HG03378 (cell line): ENCODE measurements at regions not wholly inside any gene's neighbourhood (a gene's known extent, or its start where the extent isn't known, plus 50 kb on each side); places are given as distances from the start of the nearest gene placed in this dataset.
"Not testable (repeated sequence)": the region's sequence is repeated elsewhere in the genome, so short reads cannot be mapped to it uniquely, and the experiment has no call there.

Experiments
- ATAC-seq: cut with Tn5 transposase; IDR thresholded peaks from one replicate; pipeline ENCODE4 v1.9.1; 2021; ENCODE audit warnings: mild to moderate bottlenecking, moderate library complexity; ENCODE audit not compliant: unreplicated experiment

GRCh38 chr21:17393413-17393812, 119.4 kb upstream of the CXADR start:
- ATAC-seq: no peak

GRCh38 chr21:17396948-17397347, 115.9 kb upstream of the CXADR start:
- ATAC-seq: no peak

DNA sequence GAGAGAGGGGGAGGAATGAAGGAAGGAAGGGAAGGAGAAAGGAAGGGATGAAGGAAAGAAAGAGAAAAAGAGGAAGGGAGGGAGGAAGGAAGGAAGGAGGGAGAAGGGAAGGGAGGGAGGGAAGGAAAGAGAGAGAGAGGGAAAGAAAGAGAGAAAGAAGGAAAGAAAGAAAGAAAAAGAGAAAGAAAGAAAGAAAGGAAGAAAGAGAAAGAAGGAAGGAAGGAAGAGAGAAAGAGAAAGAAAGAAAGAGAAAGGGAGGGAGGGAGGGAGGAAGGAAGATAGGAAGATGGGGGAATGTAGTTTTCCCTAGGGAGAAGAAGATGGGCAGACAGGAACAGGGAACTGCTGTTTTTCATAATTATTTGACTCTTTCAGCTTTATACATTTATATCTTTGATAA, 115.1 kb upstream of the CXADR start:
- no peak for ATAC-seq

GRCh38 chr21:17398954-17399353, 113.9 kb upstream of the CXADR start:
- not testable (repeated sequence) for ATAC-seq

- no peak for ATAC-seq
Measured at GRCh38 chr21:17402937-17403336, 109.9 kb upstream of the CXADR start.

GRCh38 chr21:17406202-17406601, 106.6 kb upstream of the CXADR start:
- ATAC-seq: no peak

- no peak for ATAC-seq
Measured at GRCh38 chr21:17414766-17415165, 98.1 kb upstream of the CXADR start.

DNA sequence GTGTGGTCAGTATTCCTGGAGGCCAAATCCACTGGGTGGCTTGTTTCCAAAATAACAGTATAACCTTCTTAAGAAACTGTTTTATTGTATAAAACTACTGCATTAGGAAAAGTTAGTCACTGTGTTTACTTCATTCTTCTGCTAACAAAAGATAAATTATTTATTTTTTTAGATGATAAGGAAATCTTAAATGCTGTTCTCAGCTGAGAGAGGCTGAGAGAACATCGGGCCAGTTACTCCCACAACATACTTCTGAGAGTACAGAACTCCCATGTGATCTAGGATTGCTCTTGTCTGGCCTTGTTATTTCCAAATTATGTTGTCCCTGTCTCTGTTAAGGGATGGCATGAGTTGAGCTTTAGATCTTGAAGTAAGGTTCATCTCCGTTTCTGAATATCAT, 96.7 kb upstream of the CXADR start:
- no peak for ATAC-seq

DNA sequence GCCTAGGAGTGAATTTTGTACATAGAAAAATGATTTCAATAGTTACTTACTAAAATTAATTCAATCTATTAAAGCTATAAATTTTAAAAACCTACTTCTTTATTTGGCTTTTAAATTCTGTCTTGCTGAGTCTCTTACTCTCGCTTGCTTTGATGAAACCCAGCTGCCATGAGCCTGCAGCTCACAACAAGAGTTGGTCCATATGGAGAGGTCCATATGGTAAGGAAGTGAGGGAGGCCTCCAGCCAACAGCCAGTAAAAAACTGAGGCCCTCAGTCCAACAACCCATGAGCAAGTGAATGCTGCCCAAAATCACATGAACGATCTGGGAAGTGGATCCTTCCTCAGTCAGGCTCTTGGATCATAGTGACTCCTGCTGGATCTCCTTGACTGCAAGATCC, 89.9 kb upstream of the CXADR start:
- no peak for ATAC-seq

DNA sequence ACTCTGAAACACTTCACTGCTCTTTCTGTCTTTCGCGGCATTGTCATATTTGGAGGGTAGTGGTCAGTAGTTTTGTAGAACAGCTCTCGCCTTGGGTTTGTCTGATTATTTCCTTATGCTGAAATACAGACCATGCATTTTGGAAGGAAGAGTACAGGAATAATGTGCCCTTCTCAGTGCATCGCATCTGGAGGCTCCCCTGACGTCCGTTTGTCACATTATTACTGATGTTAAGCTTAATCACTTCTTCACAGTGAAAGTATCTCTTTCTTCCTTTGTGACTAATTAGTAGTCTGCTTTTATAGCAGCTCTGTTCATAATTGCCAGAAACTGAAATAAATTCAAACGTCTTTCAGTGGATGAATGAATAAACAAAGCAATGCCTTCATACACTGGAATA, 85.7 kb upstream of the CXADR start:
- ATAC-seq: no peak

- ATAC-seq: peak; percentile 96
Measured at GRCh38 chr21:17427831-17428483, 84.9 kb upstream of the CXADR start.

DNA sequence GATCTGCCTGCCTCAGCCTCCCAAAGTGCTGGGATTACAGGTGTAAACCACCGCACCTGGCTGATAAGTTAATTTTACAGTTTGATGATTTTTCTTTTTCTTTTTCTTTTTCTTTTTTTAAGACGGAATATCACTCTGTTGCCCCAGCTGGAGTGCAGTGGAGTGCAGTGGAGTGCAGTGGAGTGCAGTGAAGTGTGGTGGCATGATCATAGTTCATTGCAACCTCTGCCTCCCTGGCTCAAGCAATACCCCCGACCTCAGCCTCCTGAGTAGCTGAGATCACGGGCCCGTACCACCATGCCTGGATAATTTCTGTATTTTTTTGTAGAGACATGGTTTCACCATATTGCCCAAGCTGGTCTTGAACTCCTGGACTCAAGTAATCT, 84.4 kb upstream of the CXADR start:
- peak; percentile 69 for ATAC-seq

GRCh38 chr21:17428980-17429379, 83.9 kb upstream of the CXADR start:
- no peak for ATAC-seq

DNA sequence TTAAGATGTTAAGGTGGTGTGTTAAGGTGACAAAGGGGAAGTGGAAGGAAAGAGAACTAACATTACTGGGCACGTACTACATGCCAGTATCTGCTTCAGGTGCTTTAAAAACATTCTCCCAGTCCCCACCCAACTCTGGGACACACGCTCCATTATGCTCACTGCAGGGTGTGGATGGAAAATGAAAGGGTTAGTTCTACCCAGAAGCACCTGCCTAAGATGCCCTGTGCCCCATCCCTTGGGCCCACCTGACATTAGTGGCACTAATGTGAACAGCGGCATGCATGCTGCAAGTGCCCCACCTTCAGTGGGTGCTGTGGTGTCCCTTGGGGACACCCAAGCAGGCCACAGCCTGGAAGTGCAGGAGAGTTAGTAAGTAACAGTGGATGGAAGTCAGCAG, 82.9 kb upstream of the CXADR start:
- ATAC-seq: no peak

- no peak for ATAC-seq
Measured at GRCh38 chr21:17432732-17433057, 80.1 kb upstream of the CXADR start.

- no peak for ATAC-seq
Measured at GRCh38 chr21:17433730-17434129, 79.1 kb upstream of the CXADR start.

GRCh38 chr21:17435565-17436543, 77.0 kb upstream of the CXADR start:
- no peak for ATAC-seq

DNA sequence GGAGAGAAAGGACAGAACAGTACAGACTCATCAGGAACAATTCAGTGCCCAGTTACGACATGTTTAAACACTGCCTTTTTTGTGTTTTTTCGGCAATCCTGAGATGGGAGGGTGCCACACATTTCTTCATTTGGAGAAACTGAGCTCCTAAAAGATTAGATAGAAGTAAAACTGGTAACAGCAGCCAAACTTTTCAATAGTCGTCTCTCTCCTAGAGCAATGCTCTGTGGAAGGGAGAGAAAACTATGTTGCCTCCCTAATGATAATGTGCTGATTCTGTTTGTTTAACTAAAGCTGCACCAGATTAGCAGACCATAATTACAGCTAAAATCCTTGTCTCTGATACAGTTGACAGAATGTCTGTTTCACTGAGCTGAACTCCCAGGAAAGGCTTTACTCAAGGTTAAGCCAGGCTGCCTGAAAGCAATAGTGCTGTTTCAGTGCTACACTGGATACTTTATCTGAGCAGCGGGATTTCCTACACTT, 76.2 kb upstream of the CXADR start:
- no peak for ATAC-seq

DNA sequence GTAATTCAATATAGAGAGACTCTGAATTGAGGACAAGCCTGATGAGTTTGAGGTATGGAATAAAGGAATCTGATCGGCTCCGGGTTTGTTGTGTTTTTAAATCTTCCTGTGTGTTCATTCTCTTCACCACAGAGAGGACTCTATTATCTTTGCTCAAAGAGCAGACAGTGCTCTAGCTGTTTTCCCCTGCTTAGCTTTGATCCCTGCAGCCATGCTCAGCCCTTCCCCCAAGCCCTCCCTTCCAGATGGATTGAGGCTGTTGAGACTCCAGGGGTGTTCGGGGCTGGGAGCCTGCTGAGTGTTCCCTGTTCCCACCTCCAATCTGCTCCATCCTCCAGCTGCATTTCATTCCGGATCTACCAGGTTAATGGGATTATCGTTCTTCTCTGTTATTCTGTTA, 74.2 kb upstream of the CXADR start:
- ATAC-seq: no peak

- ATAC-seq: no peak
Measured at GRCh38 chr21:17440969-17441368, 71.9 kb upstream of the CXADR start.

DNA sequence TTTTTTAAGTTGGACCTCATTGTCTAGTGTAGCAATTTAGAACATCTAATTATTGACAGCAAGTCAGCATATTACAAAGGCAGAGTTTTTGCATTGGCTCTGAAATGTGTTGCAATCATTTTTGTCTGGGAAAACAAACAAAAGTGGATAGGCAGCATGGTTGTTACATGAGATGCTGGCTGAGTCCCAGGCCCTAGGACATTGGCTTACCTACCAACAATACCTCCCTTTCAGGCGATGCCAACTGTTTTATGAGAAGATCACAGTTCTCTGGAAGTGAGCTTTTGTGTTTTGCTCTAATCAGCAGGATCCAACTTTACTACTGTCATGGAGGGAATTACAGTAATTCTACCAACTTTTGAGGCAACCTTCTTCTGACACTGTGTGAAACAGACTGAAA, 71.5 kb upstream of the CXADR start:
- no peak for ATAC-seq

- no peak for ATAC-seq
Measured at GRCh38 chr21:17442165-17442564, 70.7 kb upstream of the CXADR start.
